ENCODE measurements at regions not wholly inside any gene's neighbourhood (a gene's known extent, or its start where the extent isn't known, plus 50 kb on each side); places are given as distances from the start of the nearest gene placed in this dataset.

GRCh38 chr15:101558221-101558941, 68.9 kb upstream of the PCSK6 start:
- H3K36me3 ChIP-seq = no peaks in the 10 kb centered on the region
- DNase-seq (ENCODE audit: low spot score) = no peak
- no peak overlapping the region for H3K27ac ChIP-seq
- TF ChIP-seq CTCF (IDR thresholded peaks at IDR 0.05) = no peak
- no peaks in the 10 kb centered on the region for H3K27me3 ChIP-seq
- peaks cover 0 to 3% of the 10 kb centered on the region in 2 donors for H3K4me1 ChIP-seq
- H3K9me3 ChIP-seq = no peaks in the 10 kb centered on the region
- H3K4me3 ChIP-seq = no peak overlapping the region

- H3K4me1 ChIP-seq = peaks cover 0 to 3% of the 10 kb centered on the region in 2 donors
- no peak for DNase-seq (ENCODE audit: low spot score)
- no peak overlapping the region for H3K27ac ChIP-seq
- no peaks in the 10 kb centered on the region for H3K9me3 ChIP-seq
- no peak overlapping the region for H3K4me3 ChIP-seq
- no peak for TF ChIP-seq CTCF (IDR thresholded peaks at IDR 0.05)
- H3K27me3 ChIP-seq = no peaks in the 10 kb centered on the region
- H3K36me3 ChIP-seq = no peaks in the 10 kb centered on the region
Observed at GRCh38 chr15:101556273-101556672, 66.8 kb upstream of the PCSK6 start.

GRCh38 chr15:101554115-101554915, 64.8 kb upstream of the PCSK6 start:
- TF ChIP-seq CTCF (IDR thresholded peaks at IDR 0.05) = no peak
- Histone ChIP-seq H3K27me3 (no peaks in the 10 kb centered on the region), H3K4me3 (no peak overlapping the region)

GRCh38 chr15:101551696-101552591, 62.4 kb upstream of the PCSK6 start:
- H3K4me1 ChIP-seq = no peaks in the 10 kb centered on the region
- TF ChIP-seq CTCF (IDR thresholded peaks at IDR 0.05) = no peak
- H3K4me3 ChIP-seq = no peak overlapping the region
- no peak overlapping the region for H3K27ac ChIP-seq
- no peaks in the 10 kb centered on the region for H3K36me3 ChIP-seq
- H3K27me3 ChIP-seq = no peaks in the 10 kb centered on the region
- H3K9me3 ChIP-seq = no peaks in the 10 kb centered on the region
- no peak for DNase-seq (ENCODE audit: low spot score)

More at GRCh38 chr15:101554115-101554915, 64.8 kb upstream of the PCSK6 start:
- Histone ChIP-seq H3K27ac (no peak overlapping the region), H3K36me3 (no peaks in the 10 kb centered on the region), H3K4me1 (peaks cover 0 to 3% of the 10 kb centered on the region in 2 donors), H3K9me3 (no peaks in the 10 kb centered on the region)
- DNase-seq (ENCODE audit: low spot score) = no peak

GRCh38 chr15:101550124-101550523, 60.6 kb upstream of the PCSK6 start:
- Histone ChIP-seq H3K27me3 (no peaks in the 10 kb centered on the region), H3K9me3 (no peaks in the 10 kb centered on the region), H3K4me3 (no peak overlapping the region), H3K4me1 (no peaks in the 10 kb centered on the region), H3K27ac (no peak overlapping the region), H3K36me3 (no peaks in the 10 kb centered on the region)
- no peak for TF ChIP-seq CTCF (IDR thresholded peaks at IDR 0.05)
- DNase-seq (ENCODE audit: low spot score) = no peak
